Activated CD4-positive, alpha-beta T cell treated with anti-CD3 and anti-CD28 coated beads for 36 hours (primary cell): ENCODE measurements at regions not wholly inside any gene's neighbourhood (a gene's known extent, or its start where the extent isn't known, plus 50 kb on each side); places are given as distances from the start of the nearest gene placed in this dataset.
A peak's percentile ranks its signal among the peaks of the same experiment; 100 is the strongest.

ENCODE experiments used
- ATAC-seq: fragments of 200-7000 bp; cut with Tn5 transposase; one replicate; pipeline ENCODE4 v1.10.0; 2021; ENCODE audit warnings: mild to moderate bottlenecking, moderate library complexity
- CTCF ChIA-PET: fragments of 350-600 bp; sonication (Branson Sonifier 250); formaldehyde crosslinking; loops from one replicate; lab custom pipeline; 2021; ENCODE audit warnings: antibody characterized with exemption; lab: Charles Lee
- POLR2A ChIA-PET: fragments of 350-600 bp; sonication (Branson Sonifier 250); formaldehyde crosslinking; loops from one replicate; lab custom pipeline; 2021; ENCODE audit warnings: antibody characterized with exemption, inconsistent platforms; lab: Charles Lee
- DNase-seq: peaks from one replicate; pipeline ENCODE4 v3.0.0-alpha.2; 2020
- H3K27ac Mint-ChIP-seq: one replicate; pipeline ENCODE4 v1.8.0; 2021; ENCODE audit warnings: mixed read lengths
- H3K27me3 Mint-ChIP-seq: one replicate; pipeline ENCODE4 v1.8.0; 2021; ENCODE audit warnings: mixed read lengths
- H3K36me3 Mint-ChIP-seq: one replicate; pipeline ENCODE4 v1.8.0; 2021; ENCODE audit warnings: low read depth, mixed read lengths
- H3K4me1 Mint-ChIP-seq: one replicate; pipeline ENCODE4 v1.8.0; 2021; ENCODE audit warnings: mixed read lengths
- H3K4me3 Mint-ChIP-seq: one replicate; pipeline ENCODE4 v1.8.0; 2021; ENCODE audit warnings: mild to moderate bottlenecking, moderate library complexity, mixed read lengths
- H3K9me3 Mint-ChIP-seq: one replicate; pipeline ENCODE4 v1.8.0; 2021; ENCODE audit warnings: low read depth, mixed read lengths
- intact Hi-C, 2 experiments: fragments of 100-400 bp; cut with DNase I in 1 of 2; cut with micrococcal nuclease in 1 of 2; formaldehyde crosslinking; loops; one replicate each; pipeline versions ENCODE4 v1.14.2 to v1.15.1; 2022 to 2024; cut with DNase I, micrococcal nuclease

DNA sequence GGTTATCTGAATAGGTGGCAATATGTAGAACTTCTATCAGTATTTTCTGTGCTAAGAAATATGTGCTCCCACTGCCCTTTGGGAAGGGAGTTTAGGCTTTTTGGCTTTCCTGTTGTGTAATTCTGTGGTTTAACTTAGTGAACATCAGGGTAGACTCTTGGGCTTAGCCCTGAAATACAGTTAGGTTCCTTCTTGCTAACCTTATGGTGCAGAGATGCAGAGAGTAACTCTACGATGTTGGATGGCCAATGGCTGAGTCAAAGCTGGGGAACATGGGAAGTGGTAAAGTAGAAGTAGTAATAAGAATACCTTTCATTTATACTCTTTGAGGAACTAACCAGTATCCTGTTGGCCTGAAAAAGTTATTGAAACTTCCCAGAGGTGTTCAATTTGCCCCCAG lies 80.8 kb upstream of the IL12A start:
- ChIA-PET POLR2A (no interaction called here), CTCF (no interaction called here)
- Mint-ChIP-seq H3K9me3 (no peaks in the 10 kb centered on the region), H3K4me1 (peaks cover 10% of the 10 kb centered on the region), H3K27ac (no peak overlapping the region), H3K4me3 (no peak overlapping the region), H3K27me3 (peaks cover 2% of the 10 kb centered on the region), H3K36me3 (no peaks in the 10 kb centered on the region)
- ATAC-seq (no peak), DNase-seq (no peak)
- intact Hi-C loops, result no loop called here

DNA sequence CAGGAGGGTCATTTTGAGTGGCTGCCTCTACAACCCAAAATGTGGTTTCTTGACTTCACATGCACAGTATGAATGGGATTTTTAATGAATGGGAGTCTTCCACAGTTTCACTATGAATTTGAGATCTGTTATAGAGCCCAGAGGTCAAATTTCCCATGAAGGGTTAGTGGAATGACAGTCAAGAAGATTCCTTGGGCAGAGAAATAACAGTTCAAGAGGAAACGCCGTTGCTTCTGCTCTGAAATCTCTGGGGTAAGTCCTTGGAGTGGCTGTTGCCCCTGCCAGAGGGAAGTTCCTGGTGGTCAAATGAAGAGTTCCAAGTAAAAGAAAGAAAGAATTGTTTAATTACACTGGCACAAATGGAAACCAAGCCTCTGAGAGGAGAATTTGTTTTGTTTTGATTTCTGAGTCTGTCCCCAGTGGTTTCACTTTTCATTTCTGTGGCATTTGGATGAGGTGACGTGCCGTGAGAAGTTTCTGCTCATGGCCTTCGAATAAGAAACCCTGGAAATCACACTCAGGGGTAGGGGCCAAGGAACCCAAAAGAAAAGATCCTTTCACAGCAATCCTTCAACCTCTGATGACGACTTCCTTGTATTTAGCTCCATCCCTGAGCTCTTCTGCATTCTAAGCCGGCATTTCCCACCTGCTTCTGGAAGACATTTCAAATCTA lies 77.5 kb upstream of the IL12A start:
- ChIA-PET CTCF (interaction anchor here (0.5 to 1.5 kb wide), 4 partner anchors 7 to 1185 kb away, joined by 3 to 4 read pairs (median 3); no protein-coding TSS in a partner anchor), POLR2A (no interaction called here)
- H3K27ac Mint-ChIP-seq, result peak overlapping the region; percentile 57
- H3K27me3 Mint-ChIP-seq, result peaks cover 2% of the 10 kb centered on the region
- DNase-seq (peak; percentile 40), ATAC-seq (peak; percentile 77)
- H3K36me3 Mint-ChIP-seq, result no peaks in the 10 kb centered on the region
- H3K9me3 Mint-ChIP-seq, result no peaks in the 10 kb centered on the region
- peaks cover 10% of the 10 kb centered on the region for H3K4me1 Mint-ChIP-seq
- H3K4me3 Mint-ChIP-seq, result peak overlapping the region; percentile 17
- intact Hi-C loops, result no loop called here

DNA sequence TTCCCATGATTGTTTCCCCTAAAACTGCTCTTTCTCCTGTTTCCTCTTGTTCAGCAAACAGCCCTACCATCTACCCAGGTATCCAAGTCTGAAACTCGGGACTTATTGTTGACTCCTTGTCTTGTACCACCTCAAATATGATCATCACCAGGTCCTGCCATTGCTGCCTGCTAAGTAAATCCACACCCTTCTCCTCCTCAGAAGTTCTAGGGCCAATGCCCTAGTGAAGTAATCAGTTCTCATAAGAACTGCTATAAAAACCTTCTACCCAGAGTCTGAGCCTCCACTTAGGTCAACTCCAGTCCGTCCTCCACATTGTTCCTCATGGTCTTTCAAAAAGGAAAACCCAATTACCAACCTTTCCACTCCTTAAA lies 77.0 kb upstream of the IL12A start:
- intact Hi-C loops, result no loop called here
- H3K27ac Mint-ChIP-seq, result no peak overlapping the region
- H3K27me3 Mint-ChIP-seq, result peaks cover 2% of the 10 kb centered on the region
- DNase-seq (no peak), ATAC-seq (no peak)
- H3K4me3 Mint-ChIP-seq, result no peak overlapping the region
- no peaks in the 10 kb centered on the region for H3K9me3 Mint-ChIP-seq
- ChIA-PET POLR2A (no interaction called here), CTCF (interaction anchor here (0.7 to 1.5 kb wide), 4 partner anchors 8 to 77 kb away, joined by 3 to 4 read pairs (median 3); partner anchors contain the start of gene IL12A)
- no peaks in the 10 kb centered on the region for H3K36me3 Mint-ChIP-seq
- H3K4me1 Mint-ChIP-seq, result peaks cover 10% of the 10 kb centered on the region

DNA sequence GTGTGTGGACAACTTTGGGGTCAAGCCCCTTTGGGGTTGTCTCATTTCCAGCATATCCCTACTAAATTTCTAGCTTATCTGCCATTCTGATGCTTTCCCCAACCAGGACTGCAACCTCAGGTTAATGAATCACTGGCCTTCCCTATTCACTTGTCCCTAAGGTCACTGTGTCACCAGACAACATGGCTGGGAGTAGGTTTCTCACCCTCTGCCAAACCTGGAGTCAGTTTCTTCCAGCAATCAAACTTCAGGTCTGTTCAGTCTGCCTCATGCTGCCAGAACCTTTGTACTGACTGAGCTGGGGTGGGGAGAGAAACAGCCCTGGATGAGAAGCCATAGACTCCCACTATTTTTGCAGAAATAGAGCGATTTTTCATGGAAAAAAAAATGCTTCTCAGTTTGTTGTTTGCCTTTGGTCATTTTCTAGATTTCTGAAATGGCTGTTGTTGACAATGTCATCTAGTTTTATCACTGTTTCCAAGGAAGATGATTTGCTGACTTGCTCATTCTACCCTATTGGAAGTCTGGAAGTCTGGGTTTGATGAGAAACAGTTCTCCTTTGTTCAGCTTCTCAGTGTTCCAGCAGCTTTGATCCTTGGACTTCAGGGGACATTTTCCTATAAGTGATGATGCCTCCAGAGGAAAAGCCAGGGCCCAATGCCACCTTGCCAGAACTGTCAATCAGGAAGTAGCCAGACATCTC lies 74.8 kb upstream of the IL12A start:
- ATAC-seq (no peak), DNase-seq (no peak)
- ChIA-PET POLR2A (no interaction called here), CTCF (interaction anchor here (1.2 kb wide), 1 partner anchor 29 kb away, joined by 4 read pairs; no protein-coding TSS in a partner anchor)
- Mint-ChIP-seq H3K27me3 (peaks cover 6% of the 10 kb centered on the region), H3K4me3 (no peak overlapping the region), H3K27ac (no peak overlapping the region), H3K9me3 (no peaks in the 10 kb centered on the region), H3K36me3 (no peaks in the 10 kb centered on the region), H3K4me1 (peaks cover 10% of the 10 kb centered on the region)
- intact Hi-C loops, result no loop called here

DNA sequence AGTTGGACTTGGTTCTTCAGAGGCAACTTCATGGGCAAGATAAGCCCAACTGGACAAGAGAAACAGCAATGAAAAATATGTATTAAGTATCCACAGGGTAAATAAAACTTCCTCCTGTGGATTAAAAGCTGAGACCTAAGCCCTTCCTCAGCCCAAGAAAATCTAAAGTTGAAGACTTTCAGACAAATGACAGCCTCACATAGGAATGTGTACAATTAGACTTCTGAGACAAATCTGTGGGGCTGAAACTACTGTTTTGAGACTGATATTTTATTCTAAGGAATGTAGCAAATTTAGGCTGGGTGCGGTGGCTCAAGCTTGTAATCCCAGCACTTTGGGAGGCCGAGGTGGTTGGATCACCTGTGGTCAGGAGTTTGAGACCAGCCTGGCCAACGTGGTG lies 74.2 kb upstream of the IL12A start:
- Mint-ChIP-seq H3K27me3 (peaks cover 6% of the 10 kb centered on the region), H3K9me3 (no peaks in the 10 kb centered on the region), H3K27ac (no peak overlapping the region), H3K36me3 (no peaks in the 10 kb centered on the region), H3K4me1 (peaks cover 10% of the 10 kb centered on the region), H3K4me3 (no peak overlapping the region)
- CTCF ChIA-PET, result interaction anchor here (1.2 kb wide), 1 partner anchor 30 kb away, joined by 4 read pairs; no protein-coding TSS in a partner anchor
- intact Hi-C loops, result no loop called here
- no peak for ATAC-seq
- DNase-seq, result no peak
- POLR2A ChIA-PET, result no interaction called here

DNA sequence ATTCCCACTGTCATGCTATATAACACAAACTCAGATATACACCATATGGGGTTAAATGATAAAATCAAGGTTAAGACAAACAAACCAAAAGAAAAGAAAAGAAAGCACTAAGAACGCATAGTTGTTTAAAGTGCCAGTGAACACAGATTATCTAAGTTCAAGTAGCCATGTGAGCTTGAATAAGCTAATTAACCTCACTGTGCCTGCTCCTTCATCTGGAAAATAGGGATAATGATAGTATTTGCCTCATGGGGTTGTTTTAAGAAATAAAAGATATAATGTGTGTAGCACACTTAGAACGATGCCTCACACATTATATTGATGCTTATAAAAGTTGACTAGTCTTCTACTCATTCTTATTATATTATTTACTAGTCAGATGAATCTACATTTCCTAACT lies 72.6 kb upstream of the IL12A start:
- H3K27me3 Mint-ChIP-seq, result peaks cover 8% of the 10 kb centered on the region
- intact Hi-C loops, result no loop called here
- DNase-seq, result no peak
- no peak overlapping the region for H3K4me3 Mint-ChIP-seq
- no peaks in the 10 kb centered on the region for H3K9me3 Mint-ChIP-seq
- no peak for ATAC-seq
- H3K27ac Mint-ChIP-seq, result no peak overlapping the region
- ChIA-PET CTCF (no interaction called here), POLR2A (no interaction called here)
- no peaks in the 10 kb centered on the region for H3K36me3 Mint-ChIP-seq
- H3K4me1 Mint-ChIP-seq, result peaks cover 8% of the 10 kb centered on the region

DNA sequence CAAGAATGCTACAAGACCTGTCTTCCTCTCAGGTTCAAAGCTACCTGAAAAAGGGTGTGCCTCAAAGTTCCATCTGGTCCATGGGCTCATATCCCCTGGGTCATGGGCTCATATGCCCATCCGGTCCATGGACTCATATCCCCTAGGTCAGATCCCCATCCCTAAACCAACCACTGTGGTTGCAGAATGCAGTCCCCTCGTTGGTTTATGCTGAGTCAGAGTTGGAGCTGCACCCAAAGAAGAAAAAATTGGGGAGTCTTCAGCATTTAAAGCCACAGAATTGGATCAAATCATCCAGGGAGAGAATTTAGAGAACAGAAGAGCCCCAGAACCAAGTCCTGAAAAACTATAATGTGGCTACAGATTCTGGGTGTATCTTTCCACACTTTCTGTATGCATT lies 71.5 kb upstream of the IL12A start:
- Mint-ChIP-seq H3K27ac (no peak overlapping the region), H3K4me3 (no peak overlapping the region), H3K27me3 (peaks cover 8% of the 10 kb centered on the region), H3K9me3 (no peaks in the 10 kb centered on the region), H3K36me3 (no peaks in the 10 kb centered on the region), H3K4me1 (no peaks in the 10 kb centered on the region)
- intact Hi-C loops, result no loop called here
- POLR2A ChIA-PET, result no interaction called here
- CTCF ChIA-PET, result no interaction called here
- DNase-seq (no peak), ATAC-seq (no peak)

DNA sequence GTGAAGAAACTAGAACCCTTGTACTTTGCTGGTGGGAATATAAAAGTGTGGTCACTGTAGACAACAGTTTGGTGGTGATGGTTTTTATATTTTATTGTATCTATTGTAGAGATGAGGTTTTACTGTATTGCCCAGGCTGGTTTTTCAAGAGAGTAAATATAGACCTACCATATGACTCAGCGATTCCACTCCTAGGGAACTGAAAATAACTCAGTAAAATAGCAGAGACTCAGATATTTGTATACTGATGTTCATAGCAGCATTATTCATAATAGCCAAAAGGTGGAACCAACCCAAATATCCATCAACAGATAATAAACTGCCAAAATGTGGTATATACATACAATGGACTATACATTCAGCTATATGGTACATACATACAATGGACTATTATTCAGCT lies 68.8 kb upstream of the IL12A start:
- no peak overlapping the region for H3K4me3 Mint-ChIP-seq
- DNase-seq (no peak), ATAC-seq (no peak)
- CTCF ChIA-PET, result no interaction called here
- POLR2A ChIA-PET, result no interaction called here
- H3K9me3 Mint-ChIP-seq, result no peaks in the 10 kb centered on the region
- H3K4me1 Mint-ChIP-seq, result no peaks in the 10 kb centered on the region
- H3K27me3 Mint-ChIP-seq, result peaks cover 8% of the 10 kb centered on the region
- no peak overlapping the region for H3K27ac Mint-ChIP-seq
- no peaks in the 10 kb centered on the region for H3K36me3 Mint-ChIP-seq
- intact Hi-C loops, result no loop called here

DNA sequence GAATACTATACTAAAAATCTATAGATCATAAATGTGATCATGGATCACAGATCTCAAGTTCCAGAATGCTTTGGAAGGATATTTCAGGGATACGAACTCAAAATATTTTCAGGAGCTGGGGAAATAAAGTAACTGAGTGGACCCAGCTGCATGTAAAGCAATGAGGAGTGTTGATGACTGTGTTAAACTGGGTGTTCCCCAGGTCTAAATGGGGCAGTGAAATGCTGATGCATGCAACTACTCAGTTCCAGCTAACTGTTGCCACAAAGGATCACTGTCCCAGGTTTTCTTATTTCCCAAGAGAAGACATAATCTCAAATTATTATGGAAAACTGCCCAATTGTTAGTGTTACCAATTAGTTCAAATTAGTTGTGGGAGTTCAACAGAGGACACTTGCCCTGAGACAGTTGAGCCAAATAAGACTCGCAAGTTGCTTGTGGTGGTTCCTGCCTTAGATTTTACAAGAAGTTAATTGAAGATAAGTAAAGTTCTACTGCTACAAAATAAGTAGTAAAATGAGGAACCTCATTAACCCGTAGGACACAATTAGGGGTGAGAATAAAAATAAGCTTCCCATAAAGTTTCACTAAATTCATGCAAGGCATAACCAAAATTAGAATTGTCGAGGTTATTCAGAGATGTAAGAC lies 66.3 kb upstream of the IL12A start:
- no peaks in the 10 kb centered on the region for H3K36me3 Mint-ChIP-seq
- H3K27me3 Mint-ChIP-seq, result peaks cover 5% of the 10 kb centered on the region
- no peaks in the 10 kb centered on the region for H3K4me1 Mint-ChIP-seq
- no peak overlapping the region for H3K4me3 Mint-ChIP-seq
- DNase-seq (no peak), ATAC-seq (no peak)
- H3K27ac Mint-ChIP-seq, result no peak overlapping the region
- H3K9me3 Mint-ChIP-seq, result no peaks in the 10 kb centered on the region
- ChIA-PET CTCF (no interaction called here), POLR2A (no interaction called here)
- intact Hi-C loops, result no loop called here

DNA sequence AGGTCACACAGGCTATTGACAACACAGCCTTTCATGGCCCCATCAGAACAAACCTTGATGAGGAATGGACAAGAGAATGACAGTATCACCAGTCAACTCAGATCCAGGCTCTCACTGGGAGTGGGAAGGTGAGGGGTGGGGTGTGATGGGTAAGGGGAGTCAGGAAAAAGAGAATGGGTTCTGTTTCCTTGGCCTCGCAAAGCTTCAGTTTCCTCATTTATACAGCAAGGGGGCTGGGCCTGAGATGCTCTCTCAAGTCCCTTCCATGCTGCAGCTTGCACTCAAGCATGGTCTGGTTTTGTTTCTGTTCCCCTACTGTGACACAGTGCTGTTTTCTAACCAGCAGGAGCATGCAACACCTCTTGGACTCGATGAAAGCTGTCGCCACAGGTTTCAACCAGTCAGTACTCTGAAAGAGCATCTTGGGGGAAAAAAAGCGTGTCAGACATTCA lies 65.7 kb upstream of the IL12A start:
- Mint-ChIP-seq H3K9me3 (no peaks in the 10 kb centered on the region), H3K36me3 (no peaks in the 10 kb centered on the region), H3K27ac (no peak overlapping the region), H3K4me1 (no peaks in the 10 kb centered on the region), H3K4me3 (no peak overlapping the region), H3K27me3 (peaks cover 2% of the 10 kb centered on the region)
- intact Hi-C loops, result no loop called here
- DNase-seq (no peak), ATAC-seq (no peak)
- ChIA-PET CTCF (no interaction called here), POLR2A (no interaction called here)

DNA sequence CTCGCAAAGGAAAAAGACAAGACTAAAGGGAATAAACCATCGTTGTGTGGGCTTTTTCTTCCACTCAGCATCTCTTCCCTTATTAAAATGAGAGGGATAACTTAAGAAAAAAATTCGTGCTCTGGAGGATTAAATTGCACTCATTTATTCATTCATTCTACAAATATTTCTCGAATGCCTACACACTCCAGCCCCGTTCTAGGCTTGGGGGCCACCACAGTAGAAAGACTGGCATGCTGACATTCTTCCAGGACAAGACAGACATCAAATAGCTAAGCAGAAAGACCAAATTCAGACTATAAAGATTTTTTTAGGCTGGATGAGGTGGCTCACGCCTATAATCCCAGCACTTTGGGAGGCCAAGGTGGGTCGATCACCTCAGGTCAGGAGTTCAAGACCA lies 65.3 kb upstream of the IL12A start:
- intact Hi-C loops, result no loop called here

DNA sequence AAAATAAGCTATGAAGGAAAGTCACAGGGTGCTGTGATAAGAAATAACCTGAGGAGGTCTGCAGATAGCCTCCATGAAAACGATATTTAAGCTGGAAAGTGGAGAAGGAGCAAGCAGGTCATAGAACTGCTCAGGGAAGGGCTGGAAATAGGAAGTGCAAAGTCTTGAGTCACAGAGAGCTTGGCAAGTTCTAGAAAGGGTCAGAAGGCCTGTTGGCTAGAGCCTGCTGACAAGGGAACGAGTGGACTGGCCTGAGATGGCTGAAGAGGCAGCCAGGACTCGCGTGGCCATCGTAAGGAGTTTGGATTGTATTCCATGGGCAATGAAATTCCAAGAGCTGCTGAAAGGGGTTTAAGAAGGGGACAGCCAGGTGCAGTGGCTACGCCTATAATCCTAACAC lies 64.7 kb upstream of the IL12A start:
- H3K9me3 Mint-ChIP-seq, result no peaks in the 10 kb centered on the region
- intact Hi-C loops, result no loop called here
- no peaks in the 10 kb centered on the region for H3K36me3 Mint-ChIP-seq
- peaks cover 2% of the 10 kb centered on the region for H3K27me3 Mint-ChIP-seq
- no peaks in the 10 kb centered on the region for H3K4me1 Mint-ChIP-seq
- CTCF ChIA-PET, result no interaction called here
- ATAC-seq (no peak), DNase-seq (no peak)
- no peak overlapping the region for H3K4me3 Mint-ChIP-seq
- no peak overlapping the region for H3K27ac Mint-ChIP-seq
- POLR2A ChIA-PET, result no interaction called here

More for the DNA sequence above, 65.3 kb upstream of the IL12A start:
- ATAC-seq, result no peak
- DNase-seq, result no peak
- no peaks in the 10 kb centered on the region for H3K36me3 Mint-ChIP-seq
- H3K9me3 Mint-ChIP-seq, result no peaks in the 10 kb centered on the region
- H3K27ac Mint-ChIP-seq, result no peak overlapping the region
- H3K27me3 Mint-ChIP-seq, result peaks cover 2% of the 10 kb centered on the region
- H3K4me1 Mint-ChIP-seq, result no peaks in the 10 kb centered on the region
- no peak overlapping the region for H3K4me3 Mint-ChIP-seq
- POLR2A ChIA-PET, result no interaction called here
- CTCF ChIA-PET, result no interaction called here
